ENCODE measurements at regions not wholly inside any gene's neighbourhood (a gene's known extent, or its start where the extent isn't known, plus 50 kb on each side); places are given as distances from the start of the nearest gene placed in this dataset.

- no peaks in the 10 kb centered on the region for H3K27me3 ChIP-seq (ENCODE audit: low read depth)
- no peak overlapping the region for H3K27ac ChIP-seq (replicated peaks)
- DNase-seq = no peak
- no peak overlapping the region for H3K4me3 ChIP-seq
- no peaks in the 10 kb centered on the region for H3K9me3 ChIP-seq (replicated peaks)
- TF ChIP-seq, protein P1, sequence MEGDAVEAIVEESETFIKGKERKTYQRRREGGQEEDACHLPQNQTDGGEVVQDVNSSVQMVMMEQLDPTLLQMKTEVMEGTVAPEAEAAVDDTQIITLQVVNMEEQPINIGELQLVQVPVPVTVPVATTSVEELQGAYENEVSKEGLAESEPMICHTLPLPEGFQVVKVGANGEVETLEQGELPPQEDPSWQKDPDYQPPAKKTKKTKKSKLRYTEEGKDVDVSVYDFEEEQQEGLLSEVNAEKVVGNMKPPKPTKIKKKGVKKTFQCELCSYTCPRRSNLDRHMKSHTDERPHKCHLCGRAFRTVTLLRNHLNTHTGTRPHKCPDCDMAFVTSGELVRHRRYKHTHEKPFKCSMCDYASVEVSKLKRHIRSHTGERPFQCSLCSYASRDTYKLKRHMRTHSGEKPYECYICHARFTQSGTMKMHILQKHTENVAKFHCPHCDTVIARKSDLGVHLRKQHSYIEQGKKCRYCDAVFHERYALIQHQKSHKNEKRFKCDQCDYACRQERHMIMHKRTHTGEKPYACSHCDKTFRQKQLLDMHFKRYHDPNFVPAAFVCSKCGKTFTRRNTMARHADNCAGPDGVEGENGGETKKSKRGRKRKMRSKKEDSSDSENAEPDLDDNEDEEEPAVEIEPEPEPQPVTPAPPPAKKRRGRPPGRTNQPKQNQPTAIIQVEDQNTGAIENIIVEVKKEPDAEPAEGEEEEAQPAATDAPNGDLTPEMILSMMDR (IDR thresholded peaks at IDR 0.05; ENCODE audit: borderline replicate concordance) = no peak
- intact Hi-C loops (cut with micrococcal nuclease) = no loop called here
- no peaks in the 10 kb centered on the region for H3K4me1 ChIP-seq
- no peaks in the 10 kb centered on the region for H3K36me3 ChIP-seq
Measured at GRCh38 chr15:97096303-97096835, 765.9 kb downstream of the NR2F2 start.

DNA sequence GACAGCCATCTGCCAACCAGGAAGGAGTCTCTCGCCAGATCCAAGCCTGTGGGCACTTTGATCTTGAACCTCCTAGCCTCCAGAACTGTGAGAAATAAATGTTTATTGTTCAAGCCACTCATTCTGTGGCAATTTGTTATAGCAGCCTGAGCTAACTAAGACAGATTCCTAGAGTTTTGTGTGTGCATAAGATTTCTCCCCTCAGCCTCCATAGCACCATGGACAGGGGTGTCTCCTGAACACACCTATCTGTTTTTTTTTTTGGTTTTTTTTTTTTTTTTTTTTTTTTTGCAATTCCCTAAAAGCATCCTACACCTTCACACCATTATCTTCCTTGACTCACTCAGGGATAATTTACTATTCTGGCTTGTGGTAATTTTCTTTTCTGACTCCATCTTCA lies 768.5 kb downstream of the NR2F2 start:
- Histone ChIP-seq H3K4me3 (no peak overlapping the region), H3K27me3 (ENCODE audit: low read depth) (no peaks in the 10 kb centered on the region), H3K9me3 (replicated peaks) (peaks cover 6% of the 10 kb centered on the region), H3K27ac (replicated peaks) (no peak overlapping the region), H3K36me3 (no peaks in the 10 kb centered on the region), H3K4me1 (no peaks in the 10 kb centered on the region)
- DNase-seq = no peak
- intact Hi-C loops (cut with micrococcal nuclease) = no loop called here
- TF ChIP-seq, protein P1 (IDR thresholded peaks at IDR 0.05; ENCODE audit: borderline replicate concordance) = no peak

DNA sequence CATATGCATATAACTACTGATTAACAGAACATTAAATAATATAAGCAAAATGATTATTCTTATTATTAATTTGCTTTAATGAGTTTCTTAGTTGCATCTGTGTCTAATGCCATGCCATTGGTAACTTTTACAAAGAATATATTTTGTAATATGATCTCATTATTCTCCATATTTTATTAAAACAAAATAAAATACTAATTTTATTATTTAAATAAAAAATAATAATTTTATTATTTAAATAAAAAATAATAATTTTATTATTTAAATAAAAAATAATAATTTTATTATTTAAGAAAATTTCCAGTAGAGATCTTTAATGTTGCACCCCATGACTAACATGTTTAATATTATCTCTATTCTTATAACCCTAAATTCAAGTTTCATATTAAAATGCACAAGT lies 771.1 kb downstream of the NR2F2 start:
- Histone ChIP-seq H3K4me3 (no peak overlapping the region), H3K36me3 (no peaks in the 10 kb centered on the region), H3K27ac (replicated peaks) (no peak overlapping the region), H3K27me3 (ENCODE audit: low read depth) (no peaks in the 10 kb centered on the region), H3K4me1 (no peaks in the 10 kb centered on the region), H3K9me3 (replicated peaks) (peaks cover 9% of the 10 kb centered on the region)
- DNase-seq = no peak
- TF ChIP-seq, protein P1 (IDR thresholded peaks at IDR 0.05; ENCODE audit: borderline replicate concordance) = no peak
- intact Hi-C loops (cut with micrococcal nuclease) = no loop called here

DNA sequence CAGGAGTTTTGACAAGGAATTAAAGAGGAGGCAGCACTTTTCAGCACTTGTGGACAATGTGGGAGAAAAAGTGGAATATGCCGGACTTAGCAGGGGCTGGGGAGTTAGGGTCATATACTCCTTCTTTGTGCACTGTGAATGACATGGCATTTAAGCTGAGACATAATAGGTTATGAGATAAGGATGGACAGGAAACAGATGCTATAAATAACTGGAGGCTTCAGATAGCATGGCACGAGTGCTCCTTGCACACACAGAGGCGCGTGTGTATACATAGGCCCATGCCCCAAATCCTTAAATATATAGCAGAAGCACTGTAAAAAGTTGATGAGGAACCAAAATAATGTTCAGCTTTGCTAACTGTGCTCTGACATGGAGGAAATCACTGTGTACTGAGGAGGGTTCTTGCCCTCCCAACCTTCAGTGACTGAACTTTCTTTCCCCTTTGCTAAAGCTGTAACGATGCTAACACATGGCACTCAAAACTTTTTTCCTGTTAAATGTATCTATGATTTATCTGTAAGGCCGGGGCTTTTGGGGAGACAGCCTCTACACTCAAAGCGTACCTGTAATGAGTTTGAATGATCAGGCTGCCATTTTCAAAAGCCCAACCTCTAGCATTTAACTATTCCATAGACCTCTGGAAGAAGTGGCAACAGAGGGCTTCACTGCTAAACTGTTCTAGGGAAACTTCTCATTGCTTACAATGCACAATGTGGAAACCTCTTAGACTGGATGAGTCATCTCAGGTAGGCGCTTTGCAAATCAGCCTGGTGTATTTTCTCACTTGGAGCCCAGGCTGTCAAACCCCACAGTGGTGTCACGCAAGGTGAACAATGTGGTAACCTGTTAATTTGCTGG lies 784.6 kb downstream of the NR2F2 start:
- intact Hi-C loops (cut with micrococcal nuclease) = no loop called here
- H3K27me3 ChIP-seq (ENCODE audit: low read depth) = no peaks in the 10 kb centered on the region

GRCh38 chr15:97115761-97116070 lies 785.2 kb downstream of the NR2F2 start:
- no peak overlapping the region for H3K27ac ChIP-seq (replicated peaks)
- no peaks in the 10 kb centered on the region for H3K27me3 ChIP-seq (ENCODE audit: low read depth)
- DNase-seq = no peak
- peaks cover 12% of the 10 kb centered on the region for H3K4me1 ChIP-seq
- TF ChIP-seq, protein P1 (IDR thresholded peaks at IDR 0.05; ENCODE audit: borderline replicate concordance) = no peak
- peaks cover 34% of the 10 kb centered on the region for H3K9me3 ChIP-seq (replicated peaks)
- no peak overlapping the region for H3K4me3 ChIP-seq
- intact Hi-C loops (cut with micrococcal nuclease) = no loop called here
- H3K36me3 ChIP-seq = no peaks in the 10 kb centered on the region

More for the DNA sequence above, 784.6 kb downstream of the NR2F2 start:
- H3K4me3 ChIP-seq = no peak overlapping the region
- no peaks in the 10 kb centered on the region for H3K36me3 ChIP-seq
- no peak overlapping the region for H3K27ac ChIP-seq (replicated peaks)
- H3K9me3 ChIP-seq (replicated peaks) = peaks cover 39% of the 10 kb centered on the region
- TF ChIP-seq, protein P1 (IDR thresholded peaks at IDR 0.05; ENCODE audit: borderline replicate concordance) = no peak
- H3K4me1 ChIP-seq = peaks cover 12% of the 10 kb centered on the region
- DNase-seq = no peak
